CD4-positive, alpha-beta T cell (primary cell): ENCODE measurements at regions not wholly inside any gene's neighbourhood (a gene's known extent, or its start where the extent isn't known, plus 50 kb on each side); places are given as distances from the start of the nearest gene placed in this dataset.

Experiments used
- ATAC-seq: fragments of 200-7000 bp; cut with Tn5 transposase; one replicate; pipeline ENCODE4 v1.10.0; 2022; ENCODE audit warnings: mild to moderate bottlenecking; ENCODE audit not compliant: poor library complexity
- CTCF ChIA-PET: fragments of 350-600 bp; sonication (Branson Sonifier 250); formaldehyde crosslinking; loops from one replicate; lab custom pipeline; 2021; ENCODE audit warnings: antibody characterized with exemption, inconsistent platforms; lab: Charles Lee
- POLR2A ChIA-PET: fragments of 350-600 bp; sonication (Branson Sonifier 250); formaldehyde crosslinking; loops from one replicate; lab custom pipeline; 2021; ENCODE audit warnings: antibody characterized with exemption, inconsistent platforms; lab: Charles Lee
- DNase-seq, 14 experiments: peaks; one replicate each; pipeline ENCODE4 v3.0.0-alpha.2; 2013 to 2020; ENCODE audit warnings: mixed read lengths in 2 of 14
- H3K27ac ChIP-seq, 2 donors: one replicate each; pipeline versions ENCODE4 v1.5.1 to v1.7.0; 2013; ENCODE audit warnings: low read length in 2 of 2, low read depth in 1 of 2, mild to moderate bottlenecking in 1 of 2
- H3K27me3 ChIP-seq, 2 experiments: 1 replicate in 1 of 2; 2 replicates in 1 of 2; pipeline versions ENCODE4 v1.6.1 to v1.7.0; 2013; ENCODE audit warnings: low read length in 2 of 2, control low read depth in 1 of 2, mild to moderate bottlenecking in 1 of 2, moderate library complexity in 1 of 2; ENCODE audit not compliant: insufficient read depth in 2 of 2, control insufficient read depth in 1 of 2
- H3K36me3 ChIP-seq: one replicate; pipeline ENCODE4 v1.6.1; 2013; ENCODE audit warnings: low read length, control low read depth; ENCODE audit not compliant: insufficient read depth
- H3K4me1 ChIP-seq: one replicate; pipeline ENCODE4 v1.6.1; 2013; ENCODE audit warnings: low read length, control low read depth; ENCODE audit not compliant: insufficient read depth
- H3K4me3 ChIP-seq: one replicate; pipeline ENCODE4 v1.5.1; 2013; ENCODE audit warnings: mild to moderate bottlenecking, low read length, moderate library complexity
- H3K9me3 ChIP-seq, 2 experiments: 1 replicate in 1 of 2; 2 replicates in 1 of 2; pipeline versions ENCODE4 v1.6.1 to v1.7.0; 2013; ENCODE audit warnings: low read length in 2 of 2, mild to moderate bottlenecking in 2 of 2, control low read depth in 1 of 2, moderate library complexity in 1 of 2; ENCODE audit not compliant: control insufficient read depth in 1 of 2, insufficient read depth in 1 of 2
- H3K27ac Mint-ChIP-seq: one replicate; pipeline ENCODE4 v1.8.0; 2020; ENCODE audit warnings: mixed read lengths
- H3K27me3 Mint-ChIP-seq: one replicate; pipeline ENCODE4 v1.8.0; 2021; ENCODE audit warnings: mixed read lengths
- H3K36me3 Mint-ChIP-seq: one replicate; pipeline ENCODE4 v1.8.0; 2021; ENCODE audit warnings: low read depth, mixed read lengths
- H3K4me1 Mint-ChIP-seq: one replicate; pipeline ENCODE4 v1.8.0; 2021; ENCODE audit warnings: low read depth, mixed read lengths
- H3K4me3 Mint-ChIP-seq: one replicate; pipeline ENCODE4 v1.8.0; 2020; ENCODE audit warnings: mild to moderate bottlenecking, mixed read lengths
- H3K9me3 Mint-ChIP-seq: one replicate; pipeline ENCODE4 v1.8.0; 2020; ENCODE audit warnings: mixed read lengths
- CTCF ChIP-seq: fragments of 200-600 bp; IDR thresholded peaks from one replicate; pipeline ENCODE4 v1.8.0; 2022; ENCODE audit warnings: antibody characterized with exemption, mild to moderate bottlenecking
- intact Hi-C, 2 experiments: fragments of 100-400 bp; cut with DNase I in 1 of 2; cut with micrococcal nuclease in 1 of 2; formaldehyde crosslinking; loops; one replicate each; pipeline versions ENCODE4 v1.15.1 to v1.9.0; 2023 to 2025; cut with DNase I, micrococcal nuclease

GRCh38 chr11:127137771-127138280 is 137.3 kb upstream of the KIRREL3 start:
- POLR2A ChIA-PET: no interaction called here
- no peak for DNase-seq
- Histone ChIP-seq H3K9me3 (no peaks in the 10 kb centered on the region), H3K4me3 (no peak overlapping the region), H3K4me1 (no peaks in the 10 kb centered on the region), H3K27ac (no peak overlapping the region), H3K27me3 (no peaks in the 10 kb centered on the region), H3K36me3 (no peaks in the 10 kb centered on the region)
- Mint-ChIP-seq H3K27ac (no peak overlapping the region), H3K4me1 (no peaks in the 10 kb centered on the region), H3K36me3 (no peaks in the 10 kb centered on the region), H3K4me3 (no peak overlapping the region), H3K9me3 (no peaks in the 10 kb centered on the region), H3K27me3 (peaks cover 9% of the 10 kb centered on the region)
- intact Hi-C loops: no loop called here
- CTCF ChIA-PET: no interaction called here
- no peak for TF ChIP-seq CTCF
- no peak for ATAC-seq

- H3K4me1 Mint-ChIP-seq: no peaks in the 10 kb centered on the region
- H3K36me3 Mint-ChIP-seq: no peaks in the 10 kb centered on the region
- peaks cover 14% of the 10 kb centered on the region for H3K27me3 Mint-ChIP-seq
- no peak for TF ChIP-seq CTCF
- ATAC-seq (no peak), DNase-seq (no peak)
- Histone ChIP-seq H3K27me3 (no peaks in the 10 kb centered on the region), H3K4me1 (no peaks in the 10 kb centered on the region), H3K4me3 (no peak overlapping the region), H3K9me3 (no peaks in the 10 kb centered on the region), H3K27ac (no peak overlapping the region), H3K36me3 (no peaks in the 10 kb centered on the region)
- H3K27ac Mint-ChIP-seq: no peak overlapping the region
- intact Hi-C loops: no loop called here
- H3K9me3 Mint-ChIP-seq: no peaks in the 10 kb centered on the region
- CTCF ChIA-PET: no interaction called here
- POLR2A ChIA-PET: no interaction called here
- no peak overlapping the region for H3K4me3 Mint-ChIP-seq
Measured at GRCh38 chr11:127136438-127136837, 135.9 kb upstream of the KIRREL3 start.

- Histone ChIP-seq H3K27ac (no peak overlapping the region), H3K27me3 (no peaks in the 10 kb centered on the region), H3K36me3 (no peaks in the 10 kb centered on the region), H3K9me3 (no peaks in the 10 kb centered on the region), H3K4me3 (no peak overlapping the region), H3K4me1 (no peaks in the 10 kb centered on the region)
- no peaks in the 10 kb centered on the region for H3K4me1 Mint-ChIP-seq
- ChIA-PET POLR2A (no interaction called here), CTCF (no interaction called here)
- DNase-seq: no peak
- peaks cover 14% of the 10 kb centered on the region for H3K27me3 Mint-ChIP-seq
- intact Hi-C loops: no loop called here
- no peak overlapping the region for H3K27ac Mint-ChIP-seq
- no peaks in the 10 kb centered on the region for H3K9me3 Mint-ChIP-seq
- no peak overlapping the region for H3K4me3 Mint-ChIP-seq
- H3K36me3 Mint-ChIP-seq: no peaks in the 10 kb centered on the region
- no peak for ATAC-seq
- no peak for TF ChIP-seq CTCF
Measured at GRCh38 chr11:127135256-127135655, 134.7 kb upstream of the KIRREL3 start.
